GM23338 (cell line): ENCODE measurements at regions not wholly inside any gene's neighbourhood (a gene's known extent, or its start where the extent isn't known, plus 50 kb on each side); places are given as distances from the start of the nearest gene placed in this dataset.

Experiments
- ATAC-seq: fragments of 200-7000 bp; cut with Tn5 transposase; 3 replicates; pipeline ENCODE4 v1.9.1; 2020
- DNase-seq: peaks from one replicate; pipeline ENCODE4 v3.0.0-alpha.2; 2015; ENCODE audit warnings: low spot score
- H2AFZ ChIP-seq: fragments of 200-600 bp; sonication (generic); 2 replicates; pipeline ENCODE4 v1.8.0; 2016; ENCODE audit warnings: antibody characterized with exemption, mild to moderate bottlenecking, moderate library complexity
- H3F3A ChIP-seq: fragments of 200-600 bp; sonication (generic); replicated peaks from 2 replicates; pipeline ENCODE4 v1.8.0; 2017; ENCODE audit warnings: antibody characterized with exemption, mixed run types, low read depth
- H3K27ac ChIP-seq: fragments of 200-600 bp; sonication (generic); 2 replicates; pipeline ENCODE4 v1.6.1; 2016; ENCODE audit warnings: low read depth
- H3K27me3 ChIP-seq: fragments of 200-600 bp; sonication (generic); 2 replicates; pipeline ENCODE4 v1.8.0; 2016; ENCODE audit warnings: mild to moderate bottlenecking, mixed run types, moderate library complexity; ENCODE audit not compliant: insufficient read depth
- H3K36me3 ChIP-seq: fragments of 200-600 bp; sonication (generic); 2 replicates; pipeline ENCODE4 v1.8.0; 2016; ENCODE audit warnings: mild to moderate bottlenecking; ENCODE audit not compliant: insufficient read depth
- H3K4me1 ChIP-seq: fragments of 200-600 bp; sonication (generic); 2 replicates; pipeline ENCODE4 v1.8.0; 2016; ENCODE audit warnings: mild to moderate bottlenecking, moderate library complexity; ENCODE audit not compliant: insufficient read depth
- H3K4me2 ChIP-seq: fragments of 200-600 bp; sonication (generic); 2 replicates; pipeline ENCODE4 v1.7.1; 2017; ENCODE audit warnings: mixed run types
- H3K4me3 ChIP-seq: fragments of 200-600 bp; sonication (generic); 2 replicates; pipeline ENCODE4 v1.6.1; 2016; ENCODE audit warnings: mixed run types
- H3K79me2 ChIP-seq: fragments of 200-600 bp; sonication (generic); replicated peaks from 2 replicates; pipeline ENCODE4 v1.8.0; 2017; ENCODE audit warnings: mild to moderate bottlenecking; ENCODE audit not compliant: insufficient read depth
- H3K9me2 ChIP-seq: fragments of 200-600 bp; sonication (generic); 2 replicates; pipeline ENCODE4 v1.8.0; 2017; ENCODE audit not compliant: insufficient read depth
- H4K20me1 ChIP-seq: fragments of 200-600 bp; sonication (generic); replicated peaks from 2 replicates; pipeline ENCODE4 v1.8.0; 2017; ENCODE audit warnings: mild to moderate bottlenecking; ENCODE audit not compliant: insufficient read depth
- H3K27ac Mint-ChIP-seq: 2 replicates; pipeline ENCODE4 v1.8.0; 2020; ENCODE audit warnings: inconsistent platforms, mild to moderate bottlenecking, moderate library complexity, mixed read lengths
- H3K27me3 Mint-ChIP-seq: 3 replicates; pipeline ENCODE4 v1.8.0; 2022; ENCODE audit warnings: low read depth, mild to moderate bottlenecking, moderate library complexity, mixed read lengths, inconsistent platforms; ENCODE audit not compliant: insufficient read depth, poor library complexity
- H3K36me3 Mint-ChIP-seq: 3 replicates; pipeline ENCODE4 v1.8.0; 2021; ENCODE audit warnings: low read depth, mild to moderate bottlenecking, inconsistent platforms, moderate library complexity, mixed read lengths
- H3K4me1 Mint-ChIP-seq: 3 replicates; pipeline ENCODE4 v1.8.0; 2020; ENCODE audit warnings: mild to moderate bottlenecking, inconsistent platforms, mixed read lengths
- H3K4me3 Mint-ChIP-seq: 3 replicates; pipeline ENCODE4 v1.8.0; 2021; ENCODE audit warnings: moderate library complexity, mild to moderate bottlenecking, inconsistent platforms, mixed read lengths
- H3K9me3 Mint-ChIP-seq: 3 replicates; pipeline ENCODE4 v1.8.0; 2020; ENCODE audit warnings: moderate library complexity, mild to moderate bottlenecking, inconsistent platforms, mixed read lengths
- CREB1 ChIP-seq: fragments of 250-450 bp; sonication (Bioruptor Pico); IDR thresholded peaks from 2 replicates; pipeline ENCODE4 v1.5.0; 2020; ENCODE audit warnings: low read depth, mild to moderate bottlenecking, moderate library complexity
- EZH2 ChIP-seq: fragments of 200-600 bp; sonication (generic); IDR thresholded peaks from one replicate; pipeline ENCODE4 v1.8.0; 2017; ENCODE audit warnings: antibody characterized with exemption, mild to moderate bottlenecking, low read depth; ENCODE audit not compliant: unreplicated experiment
- EZH2phosphoT487 ChIP-seq: fragments of 200-600 bp; sonication (generic); IDR thresholded peaks from one replicate; pipeline ENCODE4 v1.8.1; 2018; ENCODE audit warnings: antibody characterized with exemption; ENCODE audit not compliant: unreplicated experiment
- JUNB ChIP-seq: IDR thresholded peaks from one replicate; pipeline ENCODE4 v1.6.1; 2016; ENCODE audit warnings: antibody characterized with exemption; ENCODE audit not compliant: unreplicated experiment
- NANOG ChIP-seq: IDR thresholded peaks from 2 replicates; pipeline ENCODE4 v1.6.1; 2016; ENCODE audit warnings: antibody characterized with exemption, borderline replicate concordance
- POLR2AphosphoS5 ChIP-seq: IDR thresholded peaks from 2 replicates; pipeline ENCODE4 v1.6.1; 2016; ENCODE audit warnings: antibody characterized with exemption, low read depth
- ZNF114 ChIP-seq: fragments of 250-450 bp; sonication (Bioruptor Pico); IDR thresholded peaks from 2 replicates; pipeline ENCODE4 v1.5.0; 2020; ENCODE audit warnings: mild to moderate bottlenecking, moderate library complexity
- ZNF331 ChIP-seq: fragments of 250-450 bp; sonication (Bioruptor Pico); IDR thresholded peaks from 2 replicates; pipeline ENCODE4 v1.5.0; 2020; ENCODE audit warnings: low read depth, mild to moderate bottlenecking, moderate library complexity
- TF ChIP-seq, protein P1 (sequence below): IDR thresholded peaks from one replicate; pipeline ENCODE4 v1.6.1; 2018; ENCODE audit warnings: antibody characterized with exemption; ENCODE audit not compliant: unreplicated experiment
- TF ChIP-seq, protein P2 (sequence below): fragments of 250-450 bp; sonication (Bioruptor Pico); IDR thresholded peaks from 2 replicates; pipeline ENCODE4 v1.5.0; 2020; ENCODE audit warnings: mild to moderate bottlenecking, moderate library complexity
- TF ChIP-seq, protein P3 (sequence below), 2 experiments: fragments of 200-600 bp in 1 of 2; sonication (generic) in 1 of 2; conservative IDR thresholded peaks; 2 replicates each; pipeline versions ENCODE4 v1.5.1 to v1.6.1; 2016 to 2017; ENCODE audit warnings: antibody characterized with exemption in 2 of 2, low read depth in 2 of 2, mild to moderate bottlenecking in 2 of 2, moderate library complexity in 1 of 2
- TF ChIP-seq, protein P4 (sequence below): IDR thresholded peaks from 2 replicates; pipeline ENCODE4 v1.6.1; 2016; ENCODE audit warnings: antibody characterized with exemption

DNA sequence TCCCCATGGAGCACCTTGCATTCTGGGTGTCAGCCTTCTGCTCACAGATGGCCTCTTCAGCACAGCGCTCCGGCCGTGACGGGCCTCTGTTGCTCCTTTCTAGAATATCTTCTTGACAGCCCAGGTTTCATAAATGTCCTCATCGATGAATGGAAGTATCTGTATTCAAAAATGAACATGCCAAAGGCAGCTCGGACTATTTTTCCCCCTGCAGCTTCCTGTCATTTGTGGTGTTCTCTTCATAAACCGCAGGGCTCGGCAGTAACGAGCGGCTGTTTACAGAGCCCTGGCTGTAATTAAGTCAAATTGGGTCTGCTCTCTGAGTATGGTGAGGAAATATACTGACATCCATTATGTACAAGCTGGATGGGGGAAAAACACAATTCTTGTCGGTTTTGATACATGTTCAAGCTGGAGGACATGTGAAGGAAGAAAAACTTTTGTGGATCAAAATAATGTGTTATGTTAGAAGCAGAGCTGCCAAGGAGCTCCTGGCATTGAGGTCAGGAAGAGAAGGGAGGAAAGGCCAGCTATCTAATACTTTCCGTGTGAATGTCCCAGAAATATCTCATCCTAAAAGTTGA, 154.1 kb upstream of the CD180 start:
- H3K27ac Mint-ChIP-seq, result no peak overlapping the region
- H3K4me2 ChIP-seq, result no peak overlapping the region
- no peak overlapping the region for H3K27ac ChIP-seq
- no peak overlapping the region for H2AFZ ChIP-seq
- H3K79me2 ChIP-seq, result no peaks in the 10 kb centered on the region
- DNase-seq (no peak), ATAC-seq (no peak)
- H3K4me3 ChIP-seq, result no peak overlapping the region
- no peaks in the 10 kb centered on the region for H3K36me3 ChIP-seq
- H3K36me3 Mint-ChIP-seq, result no peaks in the 10 kb centered on the region; the same call in 2 of the 3 replicates
- peaks cover 1% of the 10 kb centered on the region for H3K27me3 Mint-ChIP-seq
- peaks cover 39% of the 10 kb centered on the region for H3K4me1 ChIP-seq
- peaks cover 6% of the 10 kb centered on the region; the same call in 1 of the 2 replicates for H3K9me2 ChIP-seq
- H3K9me3 Mint-ChIP-seq, result peaks cover 2% of the 10 kb centered on the region; the same call in 1 of the 3 replicates
- no peak overlapping the region for H3K4me3 Mint-ChIP-seq
- no peaks in the 10 kb centered on the region for H3F3A ChIP-seq
- TF ChIP-seq EZH2phosphoT487 (no peak), JUNB (no peak), POLR2AphosphoS5 (no peak), EZH2 (no peak), NANOG (no peak), ZNF331 (CRISPR knock-in tag) (no peak), CREB1 (CRISPR knock-in tag) (no peak), ZNF114 (CRISPR knock-in tag) (no peak)
- TF ChIP-seq, protein P1, sequence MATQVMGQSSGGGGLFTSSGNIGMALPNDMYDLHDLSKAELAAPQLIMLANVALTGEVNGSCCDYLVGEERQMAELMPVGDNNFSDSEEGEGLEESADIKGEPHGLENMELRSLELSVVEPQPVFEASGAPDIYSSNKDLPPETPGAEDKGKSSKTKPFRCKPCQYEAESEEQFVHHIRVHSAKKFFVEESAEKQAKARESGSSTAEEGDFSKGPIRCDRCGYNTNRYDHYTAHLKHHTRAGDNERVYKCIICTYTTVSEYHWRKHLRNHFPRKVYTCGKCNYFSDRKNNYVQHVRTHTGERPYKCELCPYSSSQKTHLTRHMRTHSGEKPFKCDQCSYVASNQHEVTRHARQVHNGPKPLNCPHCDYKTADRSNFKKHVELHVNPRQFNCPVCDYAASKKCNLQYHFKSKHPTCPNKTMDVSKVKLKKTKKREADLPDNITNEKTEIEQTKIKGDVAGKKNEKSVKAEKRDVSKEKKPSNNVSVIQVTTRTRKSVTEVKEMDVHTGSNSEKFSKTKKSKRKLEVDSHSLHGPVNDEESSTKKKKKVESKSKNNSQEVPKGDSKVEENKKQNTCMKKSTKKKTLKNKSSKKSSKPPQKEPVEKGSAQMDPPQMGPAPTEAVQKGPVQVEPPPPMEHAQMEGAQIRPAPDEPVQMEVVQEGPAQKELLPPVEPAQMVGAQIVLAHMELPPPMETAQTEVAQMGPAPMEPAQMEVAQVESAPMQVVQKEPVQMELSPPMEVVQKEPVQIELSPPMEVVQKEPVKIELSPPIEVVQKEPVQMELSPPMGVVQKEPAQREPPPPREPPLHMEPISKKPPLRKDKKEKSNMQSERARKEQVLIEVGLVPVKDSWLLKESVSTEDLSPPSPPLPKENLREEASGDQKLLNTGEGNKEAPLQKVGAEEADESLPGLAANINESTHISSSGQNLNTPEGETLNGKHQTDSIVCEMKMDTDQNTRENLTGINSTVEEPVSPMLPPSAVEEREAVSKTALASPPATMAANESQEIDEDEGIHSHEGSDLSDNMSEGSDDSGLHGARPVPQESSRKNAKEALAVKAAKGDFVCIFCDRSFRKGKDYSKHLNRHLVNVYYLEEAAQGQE, result no peak
- TF ChIP-seq, protein P2, sequence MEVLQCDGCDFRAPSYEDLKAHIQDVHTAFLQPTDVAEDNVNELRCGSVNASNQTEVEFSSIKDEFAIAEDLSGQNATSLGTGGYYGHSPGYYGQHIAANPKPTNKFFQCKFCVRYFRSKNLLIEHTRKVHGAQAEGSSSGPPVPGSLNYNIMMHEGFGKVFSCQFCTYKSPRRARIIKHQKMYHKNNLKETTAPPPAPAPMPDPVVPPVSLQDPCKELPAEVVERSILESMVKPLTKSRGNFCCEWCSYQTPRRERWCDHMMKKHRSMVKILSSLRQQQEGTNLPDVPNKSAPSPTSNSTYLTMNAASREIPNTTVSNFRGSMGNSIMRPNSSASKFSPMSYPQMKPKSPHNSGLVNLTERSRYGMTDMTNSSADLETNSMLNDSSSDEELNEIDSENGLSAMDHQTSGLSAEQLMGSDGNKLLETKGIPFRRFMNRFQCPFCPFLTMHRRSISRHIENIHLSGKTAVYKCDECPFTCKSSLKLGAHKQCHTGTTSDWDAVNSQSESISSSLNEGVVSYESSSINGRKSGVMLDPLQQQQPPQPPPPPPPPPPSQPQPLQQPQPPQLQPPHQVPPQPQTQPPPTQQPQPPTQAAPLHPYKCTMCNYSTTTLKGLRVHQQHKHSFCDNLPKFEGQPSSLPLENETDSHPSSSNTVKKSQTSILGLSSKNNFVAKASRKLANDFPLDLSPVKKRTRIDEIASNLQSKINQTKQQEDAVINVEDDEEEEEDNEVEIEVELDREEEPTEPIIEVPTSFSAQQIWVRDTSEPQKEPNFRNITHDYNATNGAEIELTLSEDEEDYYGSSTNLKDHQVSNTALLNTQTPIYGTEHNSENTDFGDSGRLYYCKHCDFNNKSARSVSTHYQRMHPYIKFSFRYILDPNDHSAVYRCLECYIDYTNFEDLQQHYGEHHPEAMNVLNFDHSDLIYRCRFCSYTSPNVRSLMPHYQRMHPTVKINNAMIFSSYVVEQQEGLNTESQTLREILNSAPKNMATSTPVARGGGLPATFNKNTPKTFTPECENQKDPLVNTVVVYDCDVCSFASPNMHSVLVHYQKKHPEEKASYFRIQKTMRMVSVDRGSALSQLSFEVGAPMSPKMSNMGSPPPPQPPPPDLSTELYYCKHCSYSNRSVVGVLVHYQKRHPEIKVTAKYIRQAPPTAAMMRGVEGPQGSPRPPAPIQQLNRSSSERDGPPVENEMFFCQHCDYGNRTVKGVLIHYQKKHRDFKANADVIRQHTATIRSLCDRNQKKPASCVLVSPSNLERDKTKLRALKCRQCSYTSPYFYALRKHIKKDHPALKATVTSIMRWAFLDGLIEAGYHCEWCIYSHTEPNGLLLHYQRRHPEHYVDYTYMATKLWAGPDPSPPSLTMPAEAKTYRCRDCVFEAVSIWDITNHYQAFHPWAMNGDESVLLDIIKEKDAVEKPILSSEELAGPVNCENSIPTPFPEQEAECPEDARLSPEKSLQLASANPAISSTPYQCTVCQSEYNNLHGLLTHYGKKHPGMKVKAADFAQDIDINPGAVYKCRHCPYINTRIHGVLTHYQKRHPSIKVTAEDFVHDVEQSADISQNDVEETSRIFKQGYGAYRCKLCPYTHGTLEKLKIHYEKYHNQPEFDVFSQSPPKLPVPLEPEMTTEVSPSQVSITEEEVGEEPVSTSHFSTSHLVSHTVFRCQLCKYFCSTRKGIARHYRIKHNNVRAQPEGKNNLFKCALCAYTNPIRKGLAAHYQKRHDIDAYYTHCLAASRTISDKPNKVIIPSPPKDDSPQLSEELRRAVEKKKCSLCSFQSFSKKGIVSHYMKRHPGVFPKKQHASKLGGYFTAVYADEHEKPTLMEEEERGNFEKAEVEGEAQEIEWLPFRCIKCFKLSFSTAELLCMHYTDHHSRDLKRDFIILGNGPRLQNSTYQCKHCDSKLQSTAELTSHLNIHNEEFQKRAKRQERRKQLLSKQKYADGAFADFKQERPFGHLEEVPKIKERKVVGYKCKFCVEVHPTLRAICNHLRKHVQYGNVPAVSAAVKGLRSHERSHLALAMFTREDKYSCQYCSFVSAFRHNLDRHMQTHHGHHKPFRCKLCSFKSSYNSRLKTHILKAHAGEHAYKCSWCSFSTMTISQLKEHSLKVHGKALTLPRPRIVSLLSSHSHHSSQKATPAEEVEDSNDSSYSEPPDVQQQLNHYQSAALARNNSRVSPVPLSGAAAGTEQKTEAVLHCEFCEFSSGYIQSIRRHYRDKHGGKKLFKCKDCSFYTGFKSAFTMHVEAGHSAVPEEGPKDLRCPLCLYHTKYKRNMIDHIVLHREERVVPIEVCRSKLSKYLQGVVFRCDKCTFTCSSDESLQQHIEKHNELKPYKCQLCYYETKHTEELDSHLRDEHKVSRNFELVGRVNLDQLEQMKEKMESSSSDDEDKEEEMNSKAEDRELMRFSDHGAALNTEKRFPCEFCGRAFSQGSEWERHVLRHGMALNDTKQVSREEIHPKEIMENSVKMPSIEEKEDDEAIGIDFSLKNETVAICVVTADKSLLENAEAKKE, result no peak
- TF ChIP-seq, protein P3, sequence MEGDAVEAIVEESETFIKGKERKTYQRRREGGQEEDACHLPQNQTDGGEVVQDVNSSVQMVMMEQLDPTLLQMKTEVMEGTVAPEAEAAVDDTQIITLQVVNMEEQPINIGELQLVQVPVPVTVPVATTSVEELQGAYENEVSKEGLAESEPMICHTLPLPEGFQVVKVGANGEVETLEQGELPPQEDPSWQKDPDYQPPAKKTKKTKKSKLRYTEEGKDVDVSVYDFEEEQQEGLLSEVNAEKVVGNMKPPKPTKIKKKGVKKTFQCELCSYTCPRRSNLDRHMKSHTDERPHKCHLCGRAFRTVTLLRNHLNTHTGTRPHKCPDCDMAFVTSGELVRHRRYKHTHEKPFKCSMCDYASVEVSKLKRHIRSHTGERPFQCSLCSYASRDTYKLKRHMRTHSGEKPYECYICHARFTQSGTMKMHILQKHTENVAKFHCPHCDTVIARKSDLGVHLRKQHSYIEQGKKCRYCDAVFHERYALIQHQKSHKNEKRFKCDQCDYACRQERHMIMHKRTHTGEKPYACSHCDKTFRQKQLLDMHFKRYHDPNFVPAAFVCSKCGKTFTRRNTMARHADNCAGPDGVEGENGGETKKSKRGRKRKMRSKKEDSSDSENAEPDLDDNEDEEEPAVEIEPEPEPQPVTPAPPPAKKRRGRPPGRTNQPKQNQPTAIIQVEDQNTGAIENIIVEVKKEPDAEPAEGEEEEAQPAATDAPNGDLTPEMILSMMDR (conservative IDR thresholded peaks at IDR 0.05; ENCODE audit: low read depth in 2 of 2), result no peak
- TF ChIP-seq, protein P4, sequence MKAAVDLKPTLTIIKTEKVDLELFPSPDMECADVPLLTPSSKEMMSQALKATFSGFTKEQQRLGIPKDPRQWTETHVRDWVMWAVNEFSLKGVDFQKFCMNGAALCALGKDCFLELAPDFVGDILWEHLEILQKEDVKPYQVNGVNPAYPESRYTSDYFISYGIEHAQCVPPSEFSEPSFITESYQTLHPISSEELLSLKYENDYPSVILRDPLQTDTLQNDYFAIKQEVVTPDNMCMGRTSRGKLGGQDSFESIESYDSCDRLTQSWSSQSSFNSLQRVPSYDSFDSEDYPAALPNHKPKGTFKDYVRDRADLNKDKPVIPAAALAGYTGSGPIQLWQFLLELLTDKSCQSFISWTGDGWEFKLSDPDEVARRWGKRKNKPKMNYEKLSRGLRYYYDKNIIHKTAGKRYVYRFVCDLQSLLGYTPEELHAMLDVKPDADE, result no peak
- H4K20me1 ChIP-seq, result no peaks in the 10 kb centered on the region
- no peaks in the 10 kb centered on the region for H3K27me3 ChIP-seq
- peaks cover 24% of the 10 kb centered on the region for H3K4me1 Mint-ChIP-seq
